ENCODE measurements at regions not wholly inside any gene's neighbourhood (a gene's known extent, or its start where the extent isn't known, plus 50 kb on each side); places are given as distances from the start of the nearest gene placed in this dataset.
A peak's percentile ranks its signal among the peaks of the same experiment; 100 is the strongest.

GRCh38 chr9:18250053-18250452 is 223.9 kb upstream of the ADAMTSL1 start:
- intact Hi-C loops (cut with DNase I; ENCODE audit: low total_unique reads) = loop anchor here (10.0 kb wide), 2 partner anchors 195 to 765 kb away; no protein-coding TSS in a partner anchor
- H3K27me3 ChIP-seq = no peaks in the 10 kb centered on the region
- no peak overlapping the region for H3K4me3 ChIP-seq
- H3K27ac ChIP-seq = no peak overlapping the region
- DNase-seq = no peak
- no peaks in the 10 kb centered on the region for H3K9me3 ChIP-seq
- no peaks in the 10 kb centered on the region for H3K4me1 ChIP-seq
- H3K36me3 ChIP-seq = no peaks in the 10 kb centered on the region
- TF ChIP-seq POLR2A (IDR thresholded peaks at IDR 0.05) = no peak
- TF ChIP-seq, protein P1, sequence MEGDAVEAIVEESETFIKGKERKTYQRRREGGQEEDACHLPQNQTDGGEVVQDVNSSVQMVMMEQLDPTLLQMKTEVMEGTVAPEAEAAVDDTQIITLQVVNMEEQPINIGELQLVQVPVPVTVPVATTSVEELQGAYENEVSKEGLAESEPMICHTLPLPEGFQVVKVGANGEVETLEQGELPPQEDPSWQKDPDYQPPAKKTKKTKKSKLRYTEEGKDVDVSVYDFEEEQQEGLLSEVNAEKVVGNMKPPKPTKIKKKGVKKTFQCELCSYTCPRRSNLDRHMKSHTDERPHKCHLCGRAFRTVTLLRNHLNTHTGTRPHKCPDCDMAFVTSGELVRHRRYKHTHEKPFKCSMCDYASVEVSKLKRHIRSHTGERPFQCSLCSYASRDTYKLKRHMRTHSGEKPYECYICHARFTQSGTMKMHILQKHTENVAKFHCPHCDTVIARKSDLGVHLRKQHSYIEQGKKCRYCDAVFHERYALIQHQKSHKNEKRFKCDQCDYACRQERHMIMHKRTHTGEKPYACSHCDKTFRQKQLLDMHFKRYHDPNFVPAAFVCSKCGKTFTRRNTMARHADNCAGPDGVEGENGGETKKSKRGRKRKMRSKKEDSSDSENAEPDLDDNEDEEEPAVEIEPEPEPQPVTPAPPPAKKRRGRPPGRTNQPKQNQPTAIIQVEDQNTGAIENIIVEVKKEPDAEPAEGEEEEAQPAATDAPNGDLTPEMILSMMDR (IDR thresholded peaks at IDR 0.05) = no peak

DNA sequence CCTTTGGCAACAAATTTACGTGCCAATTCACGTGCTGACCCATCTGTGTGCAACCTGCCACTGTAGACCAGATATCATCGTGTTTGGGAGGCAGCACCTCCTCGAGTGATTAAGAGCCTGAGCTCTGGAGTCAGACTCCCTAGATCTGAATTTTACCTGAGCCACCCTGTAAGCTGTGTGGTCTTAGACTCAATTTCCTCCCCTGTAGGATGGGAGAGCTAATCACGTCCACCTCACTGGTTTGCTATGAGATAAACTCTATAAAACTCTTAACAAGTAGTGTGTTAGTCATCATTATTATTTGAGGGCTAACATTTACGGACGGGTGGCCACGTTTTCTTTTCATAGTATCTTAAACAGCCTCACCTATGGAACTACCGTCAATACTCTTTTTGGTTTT is 220.0 kb upstream of the ADAMTSL1 start:
- H3K36me3 ChIP-seq = no peaks in the 10 kb centered on the region
- no peaks in the 10 kb centered on the region for H3K9me3 ChIP-seq
- DNase-seq = no peak
- H3K27ac ChIP-seq = peak overlapping the region in 1 of 2 donors; percentile 48
- H3K4me1 ChIP-seq = no peaks in the 10 kb centered on the region
- TF ChIP-seq, protein P1 (IDR thresholded peaks at IDR 0.05) = no peak
- TF ChIP-seq POLR2A (IDR thresholded peaks at IDR 0.05) = no peak
- intact Hi-C loops (cut with DNase I; ENCODE audit: low total_unique reads) = loop anchor here (10.0 kb wide), 2 partner anchors 191 to 761 kb away; no protein-coding TSS in a partner anchor
- H3K27me3 ChIP-seq = no peaks in the 10 kb centered on the region
- no peak overlapping the region for H3K4me3 ChIP-seq

GRCh38 chr9:18255158-18255629 is 218.8 kb upstream of the ADAMTSL1 start:
- intact Hi-C loops (cut with DNase I; ENCODE audit: low total_unique reads) = loop anchor here (10.0 kb wide), 2 partner anchors 190 to 760 kb away; no protein-coding TSS in a partner anchor

DNA sequence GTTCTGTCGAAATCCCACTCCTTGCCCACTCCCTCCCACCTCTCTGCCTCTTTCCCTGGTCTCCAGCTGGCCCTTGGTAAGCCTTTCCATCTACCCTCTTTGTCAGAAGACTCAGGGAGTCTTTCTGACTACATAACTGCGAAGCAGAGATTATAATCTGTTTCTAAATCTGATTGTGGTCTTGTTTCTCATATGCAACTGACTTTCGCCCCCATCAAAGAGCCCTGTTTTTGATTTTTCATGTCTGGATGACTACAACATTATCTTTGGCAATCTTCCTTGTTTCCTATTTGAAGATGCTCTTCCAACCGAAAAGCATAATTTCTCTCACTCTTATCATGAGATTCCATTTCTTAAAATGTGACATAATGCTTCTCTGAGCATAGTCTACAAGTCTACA is 218.2 kb upstream of the ADAMTSL1 start:
- Histone ChIP-seq H3K4me1 (peaks cover 0 to 7% of the 10 kb centered on the region in 2 donors), H3K36me3 (no peaks in the 10 kb centered on the region), H3K9me3 (no peaks in the 10 kb centered on the region), H3K4me3 (no peak overlapping the region), H3K27ac (peak overlapping the region in 1 of 2 donors; percentile 24), H3K27me3 (no peaks in the 10 kb centered on the region)
- TF ChIP-seq POLR2A (IDR thresholded peaks at IDR 0.05) = no peak
- TF ChIP-seq, protein P1 (IDR thresholded peaks at IDR 0.05) = no peak
- intact Hi-C loops (cut with DNase I; ENCODE audit: low total_unique reads) = loop anchor here (10.0 kb wide), 2 partner anchors 189 to 759 kb away; no protein-coding TSS in a partner anchor
- DNase-seq = no peak

More at GRCh38 chr9:18255158-18255629, 218.8 kb upstream of the ADAMTSL1 start:
- TF ChIP-seq, protein P1 (IDR thresholded peaks at IDR 0.05) = peak; percentile 90 to 95 (median 91)
- TF ChIP-seq POLR2A (IDR thresholded peaks at IDR 0.05) = no peak
- H3K27me3 ChIP-seq = no peaks in the 10 kb centered on the region
- H3K4me3 ChIP-seq = no peak overlapping the region
- peak; percentile 80 to 89 for DNase-seq
- no peaks in the 10 kb centered on the region for H3K9me3 ChIP-seq
- H3K27ac ChIP-seq = peak overlapping the region in 1 of 2 donors; percentile 24
- peaks cover 0 to 3% of the 10 kb centered on the region in 2 donors for H3K4me1 ChIP-seq
- no peaks in the 10 kb centered on the region for H3K36me3 ChIP-seq

GRCh38 chr9:18256568-18256967 is 217.4 kb upstream of the ADAMTSL1 start:
- intact Hi-C loops (cut with DNase I; ENCODE audit: low total_unique reads) = loop anchor here (10.0 kb wide), 2 partner anchors 188 to 758 kb away; no protein-coding TSS in a partner anchor
- DNase-seq = no peak
- H3K27me3 ChIP-seq = no peaks in the 10 kb centered on the region

More at GRCh38 chr9:18256568-18256967, 217.4 kb upstream of the ADAMTSL1 start:
- H3K36me3 ChIP-seq = no peaks in the 10 kb centered on the region
- H3K4me1 ChIP-seq = peaks cover 0 to 7% of the 10 kb centered on the region in 2 donors
- H3K9me3 ChIP-seq = no peaks in the 10 kb centered on the region
- no peak overlapping the region for H3K27ac ChIP-seq
- H3K4me3 ChIP-seq = no peak overlapping the region
- TF ChIP-seq POLR2A (IDR thresholded peaks at IDR 0.05) = no peak
- TF ChIP-seq, protein P1 (IDR thresholded peaks at IDR 0.05) = no peak

Data from uterus (tissue), 3 donors.